ENCODE measurements at regions not wholly inside any gene's neighbourhood (a gene's known extent, or its start where the extent isn't known, plus 50 kb on each side); places are given as distances from the start of the nearest gene placed in this dataset.

DNA sequence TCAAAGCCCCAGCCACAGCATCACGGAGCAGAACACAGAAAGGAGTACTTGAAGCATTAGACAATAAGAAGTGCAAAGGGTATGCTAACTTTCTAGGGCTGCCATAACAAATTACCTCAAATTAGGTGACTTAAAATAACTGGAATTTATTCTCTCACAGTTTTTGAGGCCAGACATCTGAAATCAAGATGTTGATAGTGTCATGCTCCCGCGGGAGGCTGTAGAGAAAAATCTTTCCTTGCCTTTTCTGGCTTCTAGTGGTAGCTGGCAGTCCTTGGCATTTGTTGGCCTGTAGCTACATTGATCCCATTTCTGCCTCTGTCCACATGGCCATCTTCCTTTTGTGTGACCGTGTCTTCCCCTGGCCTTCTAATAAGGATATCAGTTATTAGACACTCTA is 51.9 kb upstream of the SPDL1 start:
- H3K4me2 ChIP-seq (ENCODE audit: insufficient read depth, low read length), result no peak overlapping the region
- H4K20me1 ChIP-seq (replicated peaks; ENCODE audit: control insufficient read depth, extremely low read depth, insufficient read depth, low read length), result no peaks in the 10 kb centered on the region
- TF ChIP-seq POLR2AphosphoS5 (IDR thresholded peaks at IDR 0.05; ENCODE audit: insufficient read depth, low read depth, low read length) (no peak), MYC (IDR thresholded peaks at IDR 0.05; ENCODE audit: low read depth, low read length) (no peak)
- no peaks in the 10 kb centered on the region for H3K79me2 ChIP-seq (ENCODE audit: control insufficient read depth, insufficient read depth, low read length)
- ChIA-PET POLR2A (no interaction called here), CTCF (no interaction called here)
- H2AFZ ChIP-seq (ENCODE audit: low read depth, low read length), result no peak overlapping the region
- no peaks in the 10 kb centered on the region for H3K9me3 ChIP-seq (replicated peaks; ENCODE audit: control insufficient read depth, insufficient read depth, low read length)
- dilution Hi-C loops (cut with MboI; ENCODE audit: extremely low pct_ligation_motif_present, low sequenced_read_pairs), result no loop called here
- H3K27me3 ChIP-seq (ENCODE audit: control insufficient read depth in 2 of 2, insufficient read depth in 2 of 2, low read length in 2 of 2), result no peaks in the 10 kb centered on the region
- no peak overlapping the region for H3K9ac ChIP-seq (replicated peaks; ENCODE audit: extremely low read depth, insufficient read depth, low read length)
- no peak overlapping the region for H3K27ac ChIP-seq (ENCODE audit: insufficient read depth, low read depth, low read length)
- FAIRE-seq (no peak), DNase-seq (ENCODE audit: low read depth, low spot score) (no peak)
- H3K9me1 ChIP-seq (replicated peaks; ENCODE audit: control insufficient read depth, extremely low read depth, insufficient read depth, low read length), result no peaks in the 10 kb centered on the region
- intact Hi-C loops (cut with micrococcal nuclease), result no loop called here
- no TSS peak for BruUV-seq (replicated peaks)
- no peaks in the 10 kb centered on the region for H3K4me1 ChIP-seq (ENCODE audit: control insufficient read depth, extremely low read depth, insufficient read depth, low read length)
- H3K36me3 ChIP-seq (ENCODE audit: control insufficient read depth in 2 of 2, extremely low read depth in 1 of 2, insufficient read depth in 2 of 2, low read length in 2 of 2), result no peaks in the 10 kb centered on the region
- H3K4me3 ChIP-seq (replicated peaks in 1 of 3; ENCODE audit: insufficient read depth in 1 of 3, low read depth in 1 of 3, low read length in 3 of 3), result no peak overlapping the region

DNA sequence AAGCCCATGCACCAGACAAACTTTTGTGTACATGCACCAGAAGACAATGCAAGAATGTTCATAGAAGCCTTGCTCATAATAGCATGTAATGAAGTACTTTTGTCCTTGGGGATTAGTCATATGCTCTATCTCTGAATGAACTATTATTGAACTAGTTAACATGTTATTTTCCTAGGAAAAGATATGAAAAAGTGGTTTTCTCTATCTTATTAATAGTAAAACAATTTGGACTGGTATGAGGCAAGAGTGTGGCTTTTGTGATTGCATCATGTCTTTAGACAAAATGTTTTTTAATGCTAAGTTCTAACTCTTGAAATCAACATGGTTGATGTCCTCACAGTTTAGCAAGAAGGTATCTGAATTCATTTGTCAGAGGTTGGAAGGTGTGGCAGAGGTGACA is 55.7 kb upstream of the SPDL1 start:
- no TSS peak for BruUV-seq (replicated peaks)
- Histone ChIP-seq H2AFZ (ENCODE audit: low read depth, low read length) (no peak overlapping the region), H3K9me1 (replicated peaks; ENCODE audit: control insufficient read depth, extremely low read depth, insufficient read depth, low read length) (no peaks in the 10 kb centered on the region), H3K9ac (replicated peaks; ENCODE audit: extremely low read depth, insufficient read depth, low read length) (no peak overlapping the region), H3K4me2 (ENCODE audit: insufficient read depth, low read length) (no peak overlapping the region), H3K27me3 (ENCODE audit: control insufficient read depth in 2 of 2, insufficient read depth in 2 of 2, low read length in 2 of 2) (no peaks in the 10 kb centered on the region), H3K36me3 (ENCODE audit: control insufficient read depth in 2 of 2, extremely low read depth in 1 of 2, insufficient read depth in 2 of 2, low read length in 2 of 2) (no peaks in the 10 kb centered on the region), H3K4me3 (replicated peaks in 1 of 3; ENCODE audit: insufficient read depth in 1 of 3, low read depth in 1 of 3, low read length in 3 of 3) (no peak overlapping the region), H4K20me1 (replicated peaks; ENCODE audit: control insufficient read depth, extremely low read depth, insufficient read depth, low read length) (no peaks in the 10 kb centered on the region), H3K9me3 (replicated peaks; ENCODE audit: control insufficient read depth, insufficient read depth, low read length) (no peaks in the 10 kb centered on the region), H3K27ac (ENCODE audit: insufficient read depth, low read depth, low read length) (no peak overlapping the region), H3K79me2 (ENCODE audit: control insufficient read depth, insufficient read depth, low read length) (no peaks in the 10 kb centered on the region), H3K4me1 (ENCODE audit: control insufficient read depth, extremely low read depth, insufficient read depth, low read length) (no peaks in the 10 kb centered on the region)
- DNase-seq (ENCODE audit: low read depth, low spot score), result no peak
- CTCF ChIA-PET, result no interaction called here
- TF ChIP-seq FOS (IDR thresholded peaks at IDR 0.05; ENCODE audit: borderline replicate concordance, insufficient read depth, low read length) (no peak), POLR2A (IDR thresholded peaks at IDR 0.05; ENCODE audit: low read depth, low read length) (no peak), MYC (IDR thresholded peaks at IDR 0.05; ENCODE audit: low read depth, low read length) (no peak), GATA2 (IDR thresholded peaks at IDR 0.05; ENCODE audit: insufficient read depth, insufficient read length, low read depth, low read length) (no peak), POLR2AphosphoS5 (IDR thresholded peaks at IDR 0.05; ENCODE audit: insufficient read depth, low read depth, low read length) (no peak), EZH2 (IDR thresholded peaks at IDR 0.05; ENCODE audit: borderline replicate concordance, low read depth, low read length, severe bottlenecking) (no peak), JUN (IDR thresholded peaks at IDR 0.05; ENCODE audit: borderline replicate concordance, insufficient read depth, insufficient read length, low read depth) (no peak)
- TF ChIP-seq, protein P1, sequence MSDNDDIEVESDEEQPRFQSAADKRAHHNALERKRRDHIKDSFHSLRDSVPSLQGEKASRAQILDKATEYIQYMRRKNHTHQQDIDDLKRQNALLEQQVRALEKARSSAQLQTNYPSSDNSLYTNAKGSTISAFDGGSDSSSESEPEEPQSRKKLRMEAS (IDR thresholded peaks at IDR 0.05; ENCODE audit: insufficient read depth, insufficient read length), result no peak
- TF ChIP-seq, protein P2, sequence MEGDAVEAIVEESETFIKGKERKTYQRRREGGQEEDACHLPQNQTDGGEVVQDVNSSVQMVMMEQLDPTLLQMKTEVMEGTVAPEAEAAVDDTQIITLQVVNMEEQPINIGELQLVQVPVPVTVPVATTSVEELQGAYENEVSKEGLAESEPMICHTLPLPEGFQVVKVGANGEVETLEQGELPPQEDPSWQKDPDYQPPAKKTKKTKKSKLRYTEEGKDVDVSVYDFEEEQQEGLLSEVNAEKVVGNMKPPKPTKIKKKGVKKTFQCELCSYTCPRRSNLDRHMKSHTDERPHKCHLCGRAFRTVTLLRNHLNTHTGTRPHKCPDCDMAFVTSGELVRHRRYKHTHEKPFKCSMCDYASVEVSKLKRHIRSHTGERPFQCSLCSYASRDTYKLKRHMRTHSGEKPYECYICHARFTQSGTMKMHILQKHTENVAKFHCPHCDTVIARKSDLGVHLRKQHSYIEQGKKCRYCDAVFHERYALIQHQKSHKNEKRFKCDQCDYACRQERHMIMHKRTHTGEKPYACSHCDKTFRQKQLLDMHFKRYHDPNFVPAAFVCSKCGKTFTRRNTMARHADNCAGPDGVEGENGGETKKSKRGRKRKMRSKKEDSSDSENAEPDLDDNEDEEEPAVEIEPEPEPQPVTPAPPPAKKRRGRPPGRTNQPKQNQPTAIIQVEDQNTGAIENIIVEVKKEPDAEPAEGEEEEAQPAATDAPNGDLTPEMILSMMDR (IDR thresholded peaks at IDR 0.05; ENCODE audit: extremely low read depth in 1 of 2, insufficient read depth in 1 of 2, low read depth in 1 of 2, low read length in 2 of 2), result no peak
- dilution Hi-C loops (cut with MboI; ENCODE audit: extremely low pct_ligation_motif_present, low sequenced_read_pairs) (no loop called here), intact Hi-C loops (cut with micrococcal nuclease) (no loop called here)
- POLR2A ChIA-PET, result no interaction called here
- FAIRE-seq, result no peak

Measured in endothelial cell of umbilical vein (primary cell).